GM13976 (cell line): ENCODE measurements at regions not wholly inside any gene's neighbourhood (a gene's known extent, or its start where the extent isn't known, plus 50 kb on each side); places are given as distances from the start of the nearest gene placed in this dataset.

Source experiments
- DNase-seq: peaks from one replicate; pipeline ENCODE4 v3.0.0; 2012; ENCODE audit warnings: low spot score
- CTCF ChIP-seq: IDR thresholded peaks from 2 replicates; pipeline ENCODE4 v1.5.1; 2012; ENCODE audit warnings: borderline replicate concordance, mild to moderate bottlenecking; ENCODE audit not compliant: insufficient read depth; ENCODE audit errors: extremely low read depth, missing control alignments, control extremely low read depth
- in situ Hi-C: fragments of 300-500 bp; cut with MboI; formaldehyde crosslinking; loops from one replicate; pipeline ENCODE4 v1.12.0; 2022; ENCODE audit warnings: low sequenced_read_pairs, mixed read lengths, inconsistent platforms; ENCODE audit not compliant: unreplicated experiment

- DNase-seq: no peak
- in situ Hi-C loops: no loop called here
- no peak for TF ChIP-seq CTCF
These were observed 139.0 kb upstream of the GAS1 start for GRCh38 chr9:87086221-87086818.

GRCh38 chr9:87087197-87087596 is 139.9 kb upstream of the GAS1 start:
- no peak for DNase-seq
- no peak for TF ChIP-seq CTCF
- in situ Hi-C loops: no loop called here

- TF ChIP-seq CTCF: no peak
- in situ Hi-C loops: no loop called here
- no peak for DNase-seq
These were observed 140.9 kb upstream of the GAS1 start for GRCh38 chr9:87088192-87088591.

GRCh38 chr9:87088621-87089365 is 141.5 kb upstream of the GAS1 start:
- no peak for DNase-seq
- TF ChIP-seq CTCF: no peak
- in situ Hi-C loops: no loop called here

GRCh38 chr9:87089506-87089905 is 142.2 kb upstream of the GAS1 start:
- no peak for DNase-seq
- in situ Hi-C loops: no loop called here
- TF ChIP-seq CTCF: no peak

GRCh38 chr9:87089929-87090328 is 142.6 kb upstream of the GAS1 start:
- TF ChIP-seq CTCF: no peak

More at GRCh38 chr9:87089929-87090328, 142.6 kb upstream of the GAS1 start:
- in situ Hi-C loops: no loop called here
- no peak for DNase-seq
